Fibroblast of lung (primary cell): ENCODE measurements at regions not wholly inside any gene's neighbourhood (a gene's known extent, or its start where the extent isn't known, plus 50 kb on each side); places are given as distances from the start of the nearest gene placed in this dataset.
A peak's percentile ranks its signal among the peaks of the same experiment; 100 is the strongest.

Experiments used
- DNase-seq, 2 donors: peaks; one replicate each; pipeline versions ENCODE4 v3.0.0 to v3.0.0-alpha.2; 2010; ENCODE audit warnings: low read depth in 2 of 2
- H2AFZ ChIP-seq: 2 replicates; pipeline ENCODE4 v1.5.1; 2012; ENCODE audit warnings: low read length, control low read depth, inconsistent platforms
- H3K27ac ChIP-seq: 2 replicates; pipeline ENCODE4 v1.5.1; 2011; ENCODE audit warnings: low read length, control low read depth; ENCODE audit not compliant: insufficient read depth
- H3K27me3 ChIP-seq: 2 replicates; pipeline ENCODE4 v1.5.1; 2011; ENCODE audit warnings: mild to moderate bottlenecking, low read length; ENCODE audit not compliant: control insufficient read depth, insufficient read depth
- H3K36me3 ChIP-seq: 2 replicates; pipeline ENCODE4 v1.5.1; 2011; ENCODE audit warnings: low read length; ENCODE audit not compliant: control insufficient read depth, insufficient read depth
- H3K4me1 ChIP-seq: 2 replicates; pipeline ENCODE4 v1.5.1; 2011; ENCODE audit warnings: low read length; ENCODE audit not compliant: control insufficient read depth, insufficient read depth; ENCODE audit errors: extremely low read depth
- H3K4me2 ChIP-seq: 2 replicates; pipeline ENCODE4 v1.5.1; 2011; ENCODE audit warnings: low read length, control low read depth; ENCODE audit not compliant: insufficient read depth; ENCODE audit errors: extremely low read depth
- H3K4me3 ChIP-seq, 4 experiments: fragments of 200-600 bp in 1 of 4; sonication (generic) in 1 of 4; replicated peaks in 1 of 4; 2 replicates each; pipeline ENCODE4 v1.5.1; 2011 to 2016; ENCODE audit warnings: low read length in 4 of 4, low read depth in 3 of 4, mild to moderate bottlenecking in 3 of 4, control low read depth in 2 of 4, inconsistent platforms in 1 of 4, mixed read lengths in 1 of 4; ENCODE audit not compliant: insufficient read depth in 1 of 4; ENCODE audit errors: control extremely low read depth in 1 of 4
- H3K79me2 ChIP-seq: 2 replicates; pipeline ENCODE4 v1.5.1; 2012; ENCODE audit warnings: mild to moderate bottlenecking, low read length, inconsistent platforms; ENCODE audit not compliant: control insufficient read depth, insufficient read depth
- H3K9ac ChIP-seq: 2 replicates; pipeline ENCODE4 v1.5.1; 2011; ENCODE audit warnings: mild to moderate bottlenecking, low read length, control low read depth; ENCODE audit not compliant: insufficient read depth
- H3K9me3 ChIP-seq: 2 replicates; pipeline ENCODE4 v1.5.1; 2012; ENCODE audit warnings: low read depth, low read length; ENCODE audit not compliant: control insufficient read depth, insufficient read depth
- H4K20me1 ChIP-seq: 2 replicates; pipeline ENCODE4 v1.5.1; 2011; ENCODE audit warnings: low read length; ENCODE audit not compliant: control insufficient read depth, insufficient read depth; ENCODE audit errors: extremely low read depth
- CTCF ChIP-seq, 2 donors: IDR thresholded peaks in 1 of 2; conservative IDR thresholded peaks in 1 of 2; 1 replicate in 1 of 2; 2 replicates in 1 of 2; pipeline ENCODE4 v1.5.1; 2011 to 2012; ENCODE audit warnings: low read length in 2 of 2, control low read depth in 1 of 2, inconsistent platforms in 1 of 2, low read depth in 1 of 2, mild to moderate bottlenecking in 1 of 2
- EZH2 ChIP-seq: IDR thresholded peaks from 2 replicates; pipeline ENCODE4 v1.5.1; 2012; ENCODE audit warnings: low read length, control low read depth, mild to moderate bottlenecking; ENCODE audit errors: missing control alignments

GRCh38 chr14:87725318-87725717 lies 267.7 kb downstream of the GALC start:
- Histone ChIP-seq H3K27ac (no peak overlapping the region), H3K27me3 (no peaks in the 10 kb centered on the region), H4K20me1 (no peaks in the 10 kb centered on the region), H3K4me1 (no peaks in the 10 kb centered on the region), H3K36me3 (no peaks in the 10 kb centered on the region), H3K9ac (no peak overlapping the region), H3K79me2 (no peaks in the 10 kb centered on the region), H3K9me3 (no peaks in the 10 kb centered on the region), H2AFZ (no peak overlapping the region), H3K4me2 (no peak overlapping the region), H3K4me3 (no peak overlapping the region)
- DNase-seq = no peak
- no peak for TF ChIP-seq EZH2
- no peak for TF ChIP-seq CTCF (conservative IDR thresholded peaks at IDR 0.05 in 1 of 2, IDR thresholded peaks at IDR 0.05 in 1 of 2; ENCODE audit: low read depth in 1 of 2, low read length in 2 of 2)

GRCh38 chr14:87712396-87713090 lies 280.4 kb downstream of the GALC start:
- H3K4me1 ChIP-seq = no peaks in the 10 kb centered on the region
- H3K36me3 ChIP-seq = no peaks in the 10 kb centered on the region
- no peaks in the 10 kb centered on the region for H3K27me3 ChIP-seq
- H3K4me3 ChIP-seq = no peak overlapping the region
- no peaks in the 10 kb centered on the region for H3K9me3 ChIP-seq
- no peak for TF ChIP-seq CTCF (conservative IDR thresholded peaks at IDR 0.05 in 1 of 2, IDR thresholded peaks at IDR 0.05 in 1 of 2; ENCODE audit: low read depth in 1 of 2, low read length in 2 of 2)
- no peak for TF ChIP-seq EZH2
- H3K27ac ChIP-seq = no peak overlapping the region
- H4K20me1 ChIP-seq = no peaks in the 10 kb centered on the region
- H3K9ac ChIP-seq = no peak overlapping the region
- no peak overlapping the region for H3K4me2 ChIP-seq
- DNase-seq = peak in 1 of 2 donors; percentile 3
- H2AFZ ChIP-seq = no peak overlapping the region
- no peaks in the 10 kb centered on the region for H3K79me2 ChIP-seq

- Histone ChIP-seq H3K9ac (no peak overlapping the region), H3K36me3 (no peaks in the 10 kb centered on the region), H3K79me2 (no peaks in the 10 kb centered on the region), H3K27ac (no peak overlapping the region), H3K4me2 (no peak overlapping the region), H2AFZ (no peak overlapping the region), H3K4me3 (no peak overlapping the region), H3K4me1 (no peaks in the 10 kb centered on the region), H4K20me1 (no peaks in the 10 kb centered on the region), H3K9me3 (no peaks in the 10 kb centered on the region), H3K27me3 (no peaks in the 10 kb centered on the region)
- TF ChIP-seq CTCF (conservative IDR thresholded peaks at IDR 0.05 in 1 of 2, IDR thresholded peaks at IDR 0.05 in 1 of 2; ENCODE audit: low read depth in 1 of 2, low read length in 2 of 2) = no peak
- TF ChIP-seq EZH2 = no peak
- peak in 1 of 2 donors; percentile 55 for DNase-seq
Measured at GRCh38 chr14:87705439-87705896, 287.5 kb downstream of the GALC start.
